ENCODE measurements at regions not wholly inside any gene's neighbourhood (a gene's known extent, or its start where the extent isn't known, plus 50 kb on each side); places are given as distances from the start of the nearest gene placed in this dataset.
A peak's percentile ranks its signal among the peaks of the same experiment; 100 is the strongest.

GRCh38 chr12:34396861-34397590 is 374.7 kb downstream of the ALG10 start:
- intact Hi-C loops (cut with DNase I): no loop called here
- ATAC-seq (ENCODE audit: poor library complexity) (no peak), DNase-seq (peak; percentile 7)

DNA sequence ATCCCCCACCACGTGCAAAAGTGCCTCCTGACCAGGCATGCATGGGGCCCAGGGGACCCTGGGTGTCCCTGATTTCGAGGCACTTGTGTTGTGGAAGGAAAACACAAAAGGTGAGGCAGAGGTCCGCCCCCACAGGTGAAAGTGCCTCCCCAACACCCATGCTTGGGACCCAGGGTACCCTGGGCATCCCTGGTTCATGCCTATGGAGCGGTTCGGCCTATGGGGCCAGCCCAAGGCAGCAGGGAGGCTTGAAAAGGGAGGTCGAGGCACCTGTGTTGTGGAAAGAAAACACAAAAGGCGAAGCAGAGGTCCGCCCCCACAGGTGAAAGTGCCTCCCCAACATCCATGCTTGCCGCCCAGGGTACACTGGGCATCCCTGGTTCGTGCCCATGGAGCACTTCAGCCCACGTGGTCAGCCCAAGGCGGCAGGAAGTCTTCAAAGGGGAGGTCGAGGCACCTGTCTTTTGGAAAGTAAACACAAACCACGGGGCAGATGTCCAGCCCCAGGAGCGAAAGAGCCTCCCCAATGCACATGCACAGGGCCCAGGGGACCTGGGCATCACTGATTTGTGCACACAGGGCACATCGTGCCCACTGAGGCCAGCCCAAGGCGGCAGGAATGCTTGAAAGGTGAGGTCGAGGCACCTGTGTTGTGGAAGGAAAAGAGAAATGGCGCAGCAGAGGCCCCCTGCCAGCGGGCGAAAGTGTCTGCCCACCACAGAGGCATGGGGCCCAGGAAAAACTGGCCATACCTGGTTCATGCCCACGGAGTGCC is 375.5 kb downstream of the ALG10 start:
- DNase-seq (peak; percentile 19), ATAC-seq (ENCODE audit: poor library complexity) (no peak)
- intact Hi-C loops (cut with DNase I): no loop called here

GRCh38 chr12:34398366-34398705 is 376.0 kb downstream of the ALG10 start:
- intact Hi-C loops (cut with DNase I): no loop called here
- ATAC-seq (ENCODE audit: poor library complexity) (no peak), DNase-seq (peak; percentile 13)

DNA sequence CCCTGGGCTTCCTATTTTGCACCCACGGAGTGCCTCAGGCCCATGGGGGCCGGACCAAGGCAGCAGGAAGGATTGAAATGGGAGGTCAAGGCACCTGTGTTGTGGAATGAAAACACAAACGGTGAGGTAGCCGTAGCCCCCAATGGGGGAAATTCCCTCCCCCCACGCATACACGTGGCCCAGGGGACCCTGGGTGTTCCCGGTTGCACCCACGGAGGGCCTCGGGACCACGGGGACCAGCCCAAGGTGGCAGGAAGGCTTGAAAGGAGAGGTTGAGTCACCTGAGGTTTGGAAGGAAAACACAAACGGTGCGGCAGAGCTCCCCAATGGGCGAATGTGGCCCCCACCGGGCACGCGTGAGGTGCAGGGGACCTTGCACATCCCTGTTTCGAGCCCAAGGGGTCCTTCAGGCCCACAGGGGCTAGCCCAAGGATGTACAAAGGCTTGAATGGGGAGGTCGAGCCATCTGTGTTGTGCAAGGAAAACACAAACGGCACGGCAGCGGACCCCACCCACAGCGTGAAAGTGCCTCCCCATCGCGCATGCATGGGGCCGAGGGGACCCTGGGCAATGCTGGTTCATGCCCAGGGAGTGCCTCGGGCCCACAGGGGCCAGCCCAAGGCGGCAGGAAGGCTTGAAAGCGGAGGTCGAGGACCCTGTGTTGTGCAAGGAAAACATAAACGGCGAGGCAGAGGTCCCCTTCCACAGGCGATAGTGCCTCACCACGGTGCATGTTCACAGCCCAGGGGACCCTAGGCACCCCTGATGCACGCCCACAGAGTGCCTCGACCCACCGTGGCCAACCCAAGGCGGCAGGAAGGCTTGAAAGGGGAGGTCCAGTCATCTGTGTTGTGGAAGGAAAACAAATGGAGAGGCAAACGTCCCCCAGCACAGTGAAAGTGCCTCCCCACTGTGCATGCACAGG is 376.7 kb downstream of the ALG10 start:
- ATAC-seq (ENCODE audit: poor library complexity) (no peak), DNase-seq (peak; percentile 32)
- intact Hi-C loops (cut with DNase I): no loop called here

DNA sequence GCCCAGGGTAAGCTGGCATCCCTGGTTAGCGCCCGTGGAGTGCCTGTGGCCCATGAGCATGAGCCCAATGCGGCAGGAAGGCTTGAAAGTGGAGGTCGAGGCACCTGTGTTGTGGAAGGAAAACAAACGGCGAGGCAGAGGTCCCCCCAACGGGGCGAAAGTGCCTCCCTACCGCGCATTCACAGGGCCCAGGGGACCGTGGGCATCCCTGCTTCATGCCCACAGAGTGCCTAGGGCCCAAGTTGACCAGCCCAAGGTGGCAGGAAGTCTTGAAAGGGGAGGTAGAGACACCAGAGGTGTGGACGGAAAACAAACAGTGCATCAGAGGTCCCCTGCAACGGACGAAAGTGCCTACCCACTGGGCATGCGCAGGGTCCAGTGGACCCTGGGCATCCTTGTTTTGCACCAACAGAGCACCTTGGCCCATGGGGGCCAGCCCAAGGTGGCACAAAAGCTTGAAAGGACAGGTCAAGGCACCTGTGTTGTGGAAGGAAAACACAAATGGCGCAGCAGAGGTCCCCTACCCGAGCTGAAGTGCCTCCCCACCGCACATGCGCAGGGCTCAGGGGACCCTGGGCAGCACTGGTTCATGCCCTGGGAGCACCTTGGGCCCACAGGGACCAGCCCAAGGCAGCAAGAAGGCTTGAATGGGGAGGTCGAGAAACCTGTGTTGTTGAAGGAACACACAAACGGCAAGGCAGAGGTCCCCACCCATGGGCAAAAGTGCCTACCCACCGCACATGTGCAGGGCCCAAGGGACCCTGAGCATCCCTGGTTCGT is 377.5 kb downstream of the ALG10 start:
- intact Hi-C loops (cut with DNase I): no loop called here
- ATAC-seq (ENCODE audit: poor library complexity) (no peak), DNase-seq (no peak)

DNA sequence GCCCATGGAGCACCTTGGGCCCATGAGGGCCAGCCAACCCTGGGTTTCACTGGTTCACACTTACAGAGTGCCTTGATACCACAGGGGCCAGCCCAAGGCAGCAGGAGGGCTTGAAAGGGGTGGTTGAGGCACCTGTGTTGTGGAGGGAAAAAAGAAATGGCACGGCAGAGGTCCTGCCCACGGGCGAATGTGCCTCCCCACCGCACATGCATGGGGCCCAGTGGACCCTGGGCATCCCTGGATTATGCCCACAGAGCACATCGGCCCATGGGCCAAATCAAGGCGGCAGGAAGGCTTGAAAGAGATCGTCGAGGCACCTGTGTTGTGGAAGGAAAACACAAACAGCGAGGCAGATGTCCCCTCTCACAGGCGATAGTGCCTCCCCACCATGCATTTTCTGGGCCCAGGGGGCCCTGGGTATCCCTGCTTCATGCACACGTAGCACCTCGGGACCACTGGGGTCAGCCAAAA is 378.1 kb downstream of the ALG10 start:
- DNase-seq (peak; percentile 5), ATAC-seq (ENCODE audit: poor library complexity) (no peak)
- intact Hi-C loops (cut with DNase I): no loop called here

DNA sequence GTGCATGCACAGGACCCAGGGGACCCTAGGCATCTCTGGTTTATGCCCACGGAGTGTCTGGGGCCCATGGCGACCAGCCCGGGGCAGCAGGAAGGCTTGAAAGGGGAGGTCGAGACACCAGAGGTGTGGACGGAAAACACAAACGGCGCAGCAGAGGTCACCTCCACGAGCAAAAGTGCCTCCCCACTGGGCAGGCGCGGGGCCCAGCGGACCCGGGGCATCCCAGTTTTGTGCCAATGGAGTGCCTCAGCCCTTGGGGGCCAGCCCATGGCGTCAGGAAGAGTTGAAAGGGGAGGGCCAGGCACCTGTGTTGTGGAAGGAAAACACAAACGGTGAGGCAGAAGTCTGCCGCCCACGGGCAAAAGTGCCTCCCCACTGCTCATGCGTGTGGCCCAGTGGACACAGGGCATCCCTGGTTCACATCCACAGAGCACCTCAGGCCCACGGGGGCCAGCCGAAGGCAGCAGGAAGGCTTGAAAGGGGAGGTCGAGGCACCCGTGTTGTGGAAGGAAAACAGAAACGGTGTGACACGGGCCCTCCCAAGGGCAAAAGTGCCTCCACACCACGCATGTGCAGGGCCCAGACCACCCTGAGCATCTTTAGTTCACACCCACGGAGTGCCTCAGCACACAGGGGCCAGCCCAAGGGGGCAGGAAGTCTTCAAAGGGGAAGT is 378.8 kb downstream of the ALG10 start:
- no peak for ATAC-seq (ENCODE audit: poor library complexity)
- intact Hi-C loops (cut with DNase I): no loop called here
- peak; percentile 17 for DNase-seq

GRCh38 chr12:34401659-34402227 is 379.4 kb downstream of the ALG10 start:
- ATAC-seq (ENCODE audit: poor library complexity) (no peak), DNase-seq (peak; percentile 13)
- intact Hi-C loops (cut with DNase I): no loop called here

- DNase-seq: peak; percentile 30
- intact Hi-C loops (cut with DNase I): no loop called here
- ATAC-seq (ENCODE audit: poor library complexity): no peak
These were observed 380.1 kb downstream of the ALG10 start for GRCh38 chr12:34402228-34402898.

DNA sequence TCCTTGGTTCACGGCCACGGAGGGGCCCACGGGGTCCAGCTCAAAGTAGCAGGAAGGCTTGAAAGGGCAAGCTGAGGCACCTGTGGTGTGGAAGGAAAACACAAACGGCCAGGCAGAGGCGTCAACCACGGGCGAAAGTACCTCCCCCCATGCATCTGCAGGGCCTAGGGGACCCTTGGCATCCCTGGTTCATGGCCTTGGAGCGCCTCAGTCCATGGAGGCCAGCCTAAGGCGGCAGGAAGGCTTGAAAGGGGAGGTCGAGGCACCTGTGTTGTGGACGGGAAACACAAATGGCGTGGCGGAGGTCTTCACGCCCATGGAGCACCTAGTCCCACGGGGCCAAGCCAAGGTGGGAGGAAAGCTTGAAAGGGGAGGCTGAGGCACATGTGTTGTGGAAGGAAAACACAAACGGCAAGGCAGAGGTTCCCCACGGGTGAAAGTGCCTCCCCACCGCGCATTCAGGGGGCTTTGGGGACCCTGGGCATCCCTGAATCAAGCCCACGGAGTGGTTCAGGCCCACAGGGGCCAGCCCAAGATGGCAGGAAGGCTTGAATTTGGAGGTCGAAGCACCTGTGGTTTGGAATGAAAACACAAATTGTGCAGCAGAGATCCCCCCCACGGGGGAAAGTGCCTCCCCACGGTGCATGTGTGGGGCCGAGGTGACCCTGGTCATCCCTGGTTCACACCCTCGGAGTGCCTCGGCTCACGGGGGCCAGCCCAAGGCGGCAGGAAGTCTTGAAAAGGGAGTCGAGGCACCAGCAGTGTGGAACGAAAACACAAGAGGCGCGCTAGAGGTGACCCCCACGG is 380.8 kb downstream of the ALG10 start:
- ATAC-seq (ENCODE audit: poor library complexity) (no peak), DNase-seq (peak; percentile 24)
- intact Hi-C loops (cut with DNase I): no loop called here

GRCh38 chr12:34403706-34404376 is 381.5 kb downstream of the ALG10 start:
- DNase-seq (peak; percentile 14), ATAC-seq (ENCODE audit: poor library complexity) (no peak)

DNA sequence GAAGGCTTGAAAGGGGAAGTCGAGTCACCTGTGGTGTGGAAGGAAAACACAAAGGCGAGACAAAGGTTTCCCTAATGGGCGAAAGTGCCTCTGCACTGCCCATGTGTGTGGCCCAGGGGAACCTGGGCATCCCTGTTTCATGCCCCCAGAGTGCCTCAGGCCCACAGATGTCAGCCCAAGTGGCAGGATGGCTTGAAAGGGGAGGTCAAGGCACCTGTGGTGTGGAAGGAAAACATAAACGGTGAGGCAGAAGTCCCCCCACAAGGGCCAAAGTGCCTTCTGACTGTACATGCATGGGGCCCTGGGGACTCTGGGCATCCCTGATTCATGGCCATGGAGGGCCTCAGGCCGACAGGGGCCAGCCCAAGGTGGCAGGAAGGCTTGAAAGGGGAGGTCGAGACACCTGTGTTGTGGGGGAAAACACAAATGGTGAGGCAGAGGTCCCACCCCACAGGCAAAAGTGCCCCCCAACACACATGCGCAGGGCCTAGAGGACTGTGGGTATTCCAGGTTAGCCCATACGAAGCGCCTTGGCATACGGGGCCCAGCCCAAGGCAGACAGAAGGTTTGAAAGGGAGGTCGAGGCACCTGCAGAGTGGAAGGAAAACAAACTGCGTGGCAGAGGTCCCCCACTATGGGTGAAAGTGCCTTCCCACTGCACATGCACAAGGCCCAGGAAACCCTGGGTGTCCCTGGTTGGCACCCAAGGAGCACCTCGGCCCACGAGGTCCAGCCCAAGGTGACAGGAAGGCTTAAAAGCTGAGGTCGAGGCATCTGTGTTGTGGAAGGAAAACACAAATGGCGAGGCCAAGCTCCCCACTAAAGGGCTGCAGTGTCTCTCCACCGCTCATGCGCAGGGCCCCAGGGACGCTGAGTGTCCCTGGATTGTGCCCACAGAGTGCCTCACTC is 382.3 kb downstream of the ALG10 start:
- DNase-seq: peak; percentile 14
- intact Hi-C loops (cut with DNase I): no loop called here
- ATAC-seq (ENCODE audit: poor library complexity): no peak

More at GRCh38 chr12:34403706-34404376, 381.5 kb downstream of the ALG10 start:
- intact Hi-C loops (cut with DNase I): no loop called here

DNA sequence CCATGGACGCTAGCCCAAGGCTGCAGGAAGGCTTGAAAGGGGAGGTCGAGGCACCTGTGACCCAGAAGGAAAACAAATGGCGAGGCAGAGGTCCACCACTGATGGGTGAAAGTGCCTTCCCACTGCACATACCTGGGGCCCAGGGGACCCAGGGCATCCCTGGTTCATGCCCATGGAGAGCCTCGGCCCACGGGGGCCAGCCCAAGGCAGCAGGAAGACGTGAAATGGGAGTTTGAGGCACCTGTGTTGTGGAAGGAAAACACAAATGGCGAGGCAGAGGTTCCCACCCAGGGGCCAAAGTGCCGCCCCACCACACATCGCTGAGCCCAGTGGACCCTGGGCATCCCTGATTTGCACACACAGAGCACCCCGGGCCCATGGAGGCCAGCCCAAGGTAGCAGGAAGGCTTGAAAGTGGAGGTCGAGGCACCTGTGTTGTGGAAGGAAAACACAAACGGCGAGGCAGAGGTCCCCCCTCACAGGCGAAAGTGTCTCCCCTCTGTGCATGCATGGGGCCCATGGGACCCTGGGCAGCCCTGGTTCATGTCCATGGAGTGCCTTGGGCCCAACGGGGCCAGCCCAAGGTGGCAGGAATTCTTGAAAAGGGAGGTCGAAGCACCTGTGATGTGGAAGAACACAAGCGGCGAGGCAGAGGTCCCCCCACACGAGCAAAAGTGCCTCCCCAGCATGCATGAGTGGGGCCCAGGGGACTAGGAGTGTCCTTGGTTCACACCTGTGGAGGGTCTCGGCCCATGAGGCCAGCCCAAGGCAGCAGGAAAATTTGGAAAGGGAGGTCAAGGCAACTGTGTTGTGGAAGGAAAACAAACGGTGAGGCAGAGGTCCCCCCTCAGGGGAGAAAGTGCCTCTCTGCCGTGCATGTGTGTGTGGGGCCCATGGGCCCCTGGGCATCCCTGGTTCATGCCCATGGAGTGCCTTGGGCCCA is 383.3 kb downstream of the ALG10 start:
- intact Hi-C loops (cut with DNase I): no loop called here
- no peak for ATAC-seq (ENCODE audit: poor library complexity)
- peak; percentile 12 for DNase-seq

Data from Right ventricle myocardium superior (tissue), 1 donor.